GM03348 (cell line): ENCODE measurements at regions not wholly inside any gene's neighbourhood (a gene's known extent, or its start where the extent isn't known, plus 50 kb on each side); places are given as distances from the start of the nearest gene placed in this dataset.
"Not testable (repeated sequence)": the region's sequence is repeated elsewhere in the genome, so short reads cannot be mapped to it uniquely, and the experiment has no call there.

Source experiments
- DNase-seq: peaks from one replicate; pipeline ENCODE4 v3.0.0; 2012; ENCODE audit warnings: low spot score

GRCh38 chr18:68229351-68229750 lies 485.6 kb downstream of the TMX3 start:
- DNase-seq, result no peak

- DNase-seq, result peak; percentile 21
These were observed 493.7 kb downstream of the TMX3 start for GRCh38 chr18:68221111-68221724.

GRCh38 chr18:68220458-68220857 lies 494.4 kb downstream of the TMX3 start:
- no peak for DNase-seq

- DNase-seq, result peak; percentile 15
These were observed 495.0 kb downstream of the TMX3 start for GRCh38 chr18:68219872-68220271.

GRCh38 chr18:68219274-68219673 lies 495.6 kb downstream of the TMX3 start:
- no peak for DNase-seq

GRCh38 chr18:68215931-68216330 lies 499.0 kb downstream of the TMX3 start:
- peak; percentile 49 for DNase-seq

GRCh38 chr18:68186039-68186438 lies 528.9 kb downstream of the TMX3 start:
- no peak for DNase-seq

GRCh38 chr18:68181956-68182355 lies 533.0 kb downstream of the TMX3 start:
- DNase-seq, result peak; percentile 14

- DNase-seq, result no peak
These were observed 535.1 kb downstream of the TMX3 start for GRCh38 chr18:68179811-68180210.

GRCh38 chr18:68178921-68179320 lies 536.0 kb downstream of the TMX3 start:
- DNase-seq, result no peak

GRCh38 chr18:68177807-68178702 lies 536.9 kb downstream of the TMX3 start:
- DNase-seq, result peak; percentile 73

- DNase-seq, result no peak
These were observed 538.0 kb downstream of the TMX3 start for GRCh38 chr18:68176901-68177300.

GRCh38 chr18:68172842-68173549 lies 541.9 kb downstream of the TMX3 start:
- no peak for DNase-seq

- DNase-seq, result no peak
These were observed 550.0 kb downstream of the TMX3 start for GRCh38 chr18:68164909-68165308.

- not testable (repeated sequence) for DNase-seq
These were observed 561.1 kb downstream of the TMX3 start for GRCh38 chr18:68153821-68154220.

GRCh38 chr18:68152770-68153169 lies 562.1 kb downstream of the TMX3 start:
- DNase-seq, result no peak

- DNase-seq, result no peak
These were observed 563.9 kb downstream of the TMX3 start for GRCh38 chr18:68150961-68151360.

- DNase-seq, result no peak
These were observed 566.0 kb downstream of the TMX3 start for GRCh38 chr18:68148863-68149262.

GRCh38 chr18:68147728-68148127 lies 567.2 kb downstream of the TMX3 start:
- DNase-seq, result no peak

- DNase-seq, result peak; percentile 4
These were observed 593.1 kb downstream of the TMX3 start for GRCh38 chr18:68121826-68122225.

- no peak for DNase-seq
These were observed 593.6 kb downstream of the TMX3 start for GRCh38 chr18:68121308-68121707.

- DNase-seq, result no peak
These were observed 598.5 kb upstream of the DSEL start for GRCh38 chr18:68114989-68115388.

- no peak for DNase-seq
These were observed 587.5 kb upstream of the DSEL start for GRCh38 chr18:68104036-68104435.
